ENCODE measurements at regions not wholly inside any gene's neighbourhood (a gene's known extent, or its start where the extent isn't known, plus 50 kb on each side); places are given as distances from the start of the nearest gene placed in this dataset.

DNA sequence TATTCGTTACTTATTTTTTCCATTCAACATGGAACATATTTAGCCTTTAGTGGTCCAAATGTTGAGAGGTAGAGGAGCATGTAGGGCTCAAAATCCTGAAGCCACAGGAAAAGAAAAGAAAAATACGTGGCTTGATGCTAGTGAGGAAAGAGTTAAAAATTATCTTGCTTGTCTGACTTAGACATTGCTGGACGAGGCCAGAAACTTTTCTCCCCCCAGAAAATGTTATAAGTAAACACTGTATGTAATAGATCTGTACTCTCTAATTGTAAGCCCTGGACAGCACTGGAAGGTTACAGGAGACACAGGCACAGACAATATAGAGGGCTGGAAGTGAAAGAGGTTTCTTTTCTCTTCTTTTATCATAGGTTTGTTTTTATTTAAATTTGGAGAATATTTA lies 165.6 kb downstream of the ZFP64 start:
- H3K79me2 ChIP-seq (ENCODE audit: insufficient read depth, low read depth, low read length), result no peaks in the 10 kb centered on the region
- DNase-seq (ENCODE audit: low spot score), result no peak
- ChIA-PET POLR2A (no interaction called here), CTCF (ENCODE audit: unreplicated experiment) (no interaction called here)
- TF ChIP-seq EZH2phosphoT487 (IDR thresholded peaks at IDR 0.05; ENCODE audit: borderline replicate concordance, low read depth, low read length), result no peak
- TF ChIP-seq, protein P1, sequence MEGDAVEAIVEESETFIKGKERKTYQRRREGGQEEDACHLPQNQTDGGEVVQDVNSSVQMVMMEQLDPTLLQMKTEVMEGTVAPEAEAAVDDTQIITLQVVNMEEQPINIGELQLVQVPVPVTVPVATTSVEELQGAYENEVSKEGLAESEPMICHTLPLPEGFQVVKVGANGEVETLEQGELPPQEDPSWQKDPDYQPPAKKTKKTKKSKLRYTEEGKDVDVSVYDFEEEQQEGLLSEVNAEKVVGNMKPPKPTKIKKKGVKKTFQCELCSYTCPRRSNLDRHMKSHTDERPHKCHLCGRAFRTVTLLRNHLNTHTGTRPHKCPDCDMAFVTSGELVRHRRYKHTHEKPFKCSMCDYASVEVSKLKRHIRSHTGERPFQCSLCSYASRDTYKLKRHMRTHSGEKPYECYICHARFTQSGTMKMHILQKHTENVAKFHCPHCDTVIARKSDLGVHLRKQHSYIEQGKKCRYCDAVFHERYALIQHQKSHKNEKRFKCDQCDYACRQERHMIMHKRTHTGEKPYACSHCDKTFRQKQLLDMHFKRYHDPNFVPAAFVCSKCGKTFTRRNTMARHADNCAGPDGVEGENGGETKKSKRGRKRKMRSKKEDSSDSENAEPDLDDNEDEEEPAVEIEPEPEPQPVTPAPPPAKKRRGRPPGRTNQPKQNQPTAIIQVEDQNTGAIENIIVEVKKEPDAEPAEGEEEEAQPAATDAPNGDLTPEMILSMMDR (conservative IDR thresholded peaks at IDR 0.05; ENCODE audit: low read length), result no peak
- H3K4me3 ChIP-seq (ENCODE audit: low read depth, low read length, poor library complexity, severe bottlenecking), result no peak overlapping the region
- BruUV-seq (replicated peaks), result no TSS peak
- H2AFZ ChIP-seq (ENCODE audit: low read length), result no peak overlapping the region; the same call in 1 of the 2 replicates
- H3K27ac ChIP-seq (ENCODE audit: low read depth, low read length, poor library complexity, severe bottlenecking), result no peak overlapping the region
- no peaks in the 10 kb centered on the region for H3K9me3 ChIP-seq (ENCODE audit: low read length)
- no peak overlapping the region for H3K4me2 ChIP-seq (ENCODE audit: low read length)
- no peaks in the 10 kb centered on the region for H3K4me1 ChIP-seq (ENCODE audit: insufficient read depth, low read length, poor library complexity, severe bottlenecking)
- no peaks in the 10 kb centered on the region for H4K20me1 ChIP-seq (ENCODE audit: insufficient read depth, low read length)
- intact Hi-C loops (cut with micrococcal nuclease; ENCODE audit: unreplicated experiment), result no loop called here
- H3K9me2 ChIP-seq (ENCODE audit: insufficient read depth, low read length), result no peaks in the 10 kb centered on the region
- H3K36me3 ChIP-seq (ENCODE audit: insufficient read depth, low read length), result no peaks in the 10 kb centered on the region

DNA sequence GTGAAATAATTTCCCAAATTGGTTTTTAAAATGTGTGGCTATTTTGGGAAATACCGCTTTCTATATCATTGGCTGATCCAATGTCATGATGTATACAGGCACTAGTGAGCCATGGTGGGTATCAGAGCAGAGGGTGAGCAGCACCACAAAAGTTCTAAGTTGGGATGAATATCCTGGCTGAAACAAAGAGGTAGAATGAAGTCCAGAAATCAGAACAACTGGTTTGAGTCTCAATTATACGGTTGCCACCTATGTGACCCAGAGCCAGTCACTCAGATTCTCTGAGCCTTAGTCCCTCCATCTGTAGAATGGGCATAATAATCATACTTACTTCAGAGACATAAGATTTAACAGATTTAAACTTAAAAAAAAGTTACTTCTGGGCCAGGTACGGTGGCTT lies 172.3 kb downstream of the ZFP64 start:
- H3K9me3 ChIP-seq (ENCODE audit: low read length), result no peaks in the 10 kb centered on the region
- ChIA-PET CTCF (ENCODE audit: unreplicated experiment) (no interaction called here), POLR2A (no interaction called here)
- no peak for DNase-seq (ENCODE audit: low spot score)
- TF ChIP-seq, protein P1 (conservative IDR thresholded peaks at IDR 0.05; ENCODE audit: low read length), result no peak
- TF ChIP-seq EZH2phosphoT487 (IDR thresholded peaks at IDR 0.05; ENCODE audit: borderline replicate concordance, low read depth, low read length), result no peak
- H3K36me3 ChIP-seq (ENCODE audit: insufficient read depth, low read length), result no peaks in the 10 kb centered on the region
- no peaks in the 10 kb centered on the region for H3K4me1 ChIP-seq (ENCODE audit: insufficient read depth, low read length, poor library complexity, severe bottlenecking)
- no peak overlapping the region for H3K4me2 ChIP-seq (ENCODE audit: low read length)
- intact Hi-C loops (cut with micrococcal nuclease; ENCODE audit: unreplicated experiment), result no loop called here
- no peak overlapping the region for H3K4me3 ChIP-seq (ENCODE audit: low read depth, low read length, poor library complexity, severe bottlenecking)
- BruUV-seq (replicated peaks), result no TSS peak
- H3K79me2 ChIP-seq (ENCODE audit: insufficient read depth, low read depth, low read length), result no peaks in the 10 kb centered on the region
- no peak overlapping the region for H3K27ac ChIP-seq (ENCODE audit: low read depth, low read length, poor library complexity, severe bottlenecking)
- H4K20me1 ChIP-seq (ENCODE audit: insufficient read depth, low read length), result no peaks in the 10 kb centered on the region
- H2AFZ ChIP-seq (ENCODE audit: low read length), result no peak overlapping the region
- H3K9me2 ChIP-seq (ENCODE audit: insufficient read depth, low read length), result no peaks in the 10 kb centered on the region

DNA sequence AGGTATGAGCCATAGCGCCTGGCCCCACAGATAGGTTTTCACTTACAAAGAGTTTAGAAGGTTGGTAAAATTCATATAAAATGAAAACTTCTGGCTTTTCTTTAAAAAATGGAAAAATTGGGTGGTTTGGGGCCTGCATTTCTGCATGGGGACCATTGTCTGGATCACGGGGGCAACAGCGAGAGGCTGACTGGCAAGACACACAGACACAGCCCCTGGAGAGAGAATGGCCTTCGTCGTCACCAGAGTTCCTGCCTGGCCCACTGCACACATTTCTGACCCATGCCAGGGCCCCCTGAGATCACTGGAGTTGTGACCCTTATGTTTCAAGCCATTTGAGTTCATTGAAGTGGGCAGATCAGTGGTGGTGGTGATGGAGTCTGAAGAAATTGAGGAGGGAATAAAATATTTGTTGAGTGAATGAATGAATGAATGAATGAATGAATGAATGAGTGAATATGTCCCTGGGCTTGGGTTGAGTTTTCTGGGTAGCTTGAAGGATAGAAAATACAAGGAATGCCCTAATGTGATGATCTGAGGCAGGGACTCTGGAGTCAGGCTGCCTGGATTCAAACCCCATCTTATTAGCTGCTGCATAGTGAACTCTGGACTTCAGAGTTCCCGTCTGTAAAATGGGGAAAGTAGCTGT lies 173.8 kb downstream of the ZFP64 start:
- Histone ChIP-seq H4K20me1 (ENCODE audit: insufficient read depth, low read length) (no peaks in the 10 kb centered on the region), H3K4me3 (ENCODE audit: low read depth, low read length, poor library complexity, severe bottlenecking) (no peak overlapping the region), H2AFZ (ENCODE audit: low read length) (no peak overlapping the region), H3K4me1 (ENCODE audit: insufficient read depth, low read length, poor library complexity, severe bottlenecking) (no peaks in the 10 kb centered on the region), H3K79me2 (ENCODE audit: insufficient read depth, low read depth, low read length) (no peaks in the 10 kb centered on the region), H3K36me3 (ENCODE audit: insufficient read depth, low read length) (no peaks in the 10 kb centered on the region), H3K27ac (ENCODE audit: low read depth, low read length, poor library complexity, severe bottlenecking) (no peak overlapping the region), H3K4me2 (ENCODE audit: low read length) (no peak overlapping the region), H3K9me3 (ENCODE audit: low read length) (no peaks in the 10 kb centered on the region), H3K9me2 (ENCODE audit: insufficient read depth, low read length) (no peaks in the 10 kb centered on the region)
- ChIA-PET CTCF (ENCODE audit: unreplicated experiment) (interaction anchor here (0.6 kb wide), 1 partner anchor 1050 kb away, joined by 4 read pairs; no protein-coding TSS in a partner anchor), POLR2A (interaction anchor here (0.6 kb wide), 1 partner anchor 13 kb away, joined by 5 read pairs; no protein-coding TSS in a partner anchor)
- DNase-seq (ENCODE audit: low spot score), result no peak
- intact Hi-C loops (cut with micrococcal nuclease; ENCODE audit: unreplicated experiment), result no loop called here
- BruUV-seq (replicated peaks), result no TSS peak
- TF ChIP-seq EZH2phosphoT487 (IDR thresholded peaks at IDR 0.05; ENCODE audit: borderline replicate concordance, low read depth, low read length), result no peak
- TF ChIP-seq, protein P1 (conservative IDR thresholded peaks at IDR 0.05; ENCODE audit: low read length), result no peak
